ENCODE measurements at regions not wholly inside any gene's neighbourhood (a gene's known extent, or its start where the extent isn't known, plus 50 kb on each side); places are given as distances from the start of the nearest gene placed in this dataset.

DNA sequence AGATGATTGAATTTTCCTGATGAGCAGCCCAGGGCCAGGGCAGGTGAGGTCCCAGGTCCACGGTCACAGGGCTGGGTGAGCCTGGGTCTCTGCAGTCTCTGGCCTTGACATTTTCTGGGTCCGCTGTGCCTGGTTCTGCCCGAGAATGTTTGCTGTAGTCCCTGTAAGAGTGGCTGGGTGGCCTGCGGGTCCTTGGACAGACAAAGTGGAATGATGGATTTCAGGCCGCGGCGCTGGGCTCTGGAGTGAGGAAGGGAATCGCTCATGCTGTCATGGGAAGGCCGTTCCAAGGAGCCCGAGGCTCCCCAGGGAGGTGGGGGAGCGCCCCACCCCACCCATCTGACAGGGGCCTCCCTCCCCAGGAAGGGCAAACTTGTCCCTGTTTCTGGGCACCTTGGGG lies 153.5 kb upstream of the CIBAR2 start:
- Histone ChIP-seq H3K9me3 (ENCODE audit: insufficient read depth, low read depth) (no peaks in the 10 kb centered on the region), H3K79me2 (ENCODE audit: low read depth) (no peaks in the 10 kb centered on the region), H2AFZ (no peak overlapping the region), H3F3A (ENCODE audit: insufficient read depth, low read depth) (0 out of 2 replicates have a peak, but pooled peaks cover under 1% of the 10 kb centered on the region), H3K4me2 (no peak overlapping the region), H3K4me3 (no peak overlapping the region), H3K9me2 (ENCODE audit: insufficient read depth) (no peaks in the 10 kb centered on the region), H3K27ac (no peak overlapping the region), H3K36me3 (ENCODE audit: low read depth) (no peaks in the 10 kb centered on the region), H3K4me1 (replicated peaks; ENCODE audit: insufficient read depth) (no peaks in the 10 kb centered on the region), H3K27me3 (ENCODE audit: insufficient read depth, low read depth) (no peaks in the 10 kb centered on the region), H4K20me1 (ENCODE audit: insufficient read depth) (peaks cover 5% of the 10 kb centered on the region; the same call in 1 of the 2 replicates)
- TF ChIP-seq, protein P1, sequence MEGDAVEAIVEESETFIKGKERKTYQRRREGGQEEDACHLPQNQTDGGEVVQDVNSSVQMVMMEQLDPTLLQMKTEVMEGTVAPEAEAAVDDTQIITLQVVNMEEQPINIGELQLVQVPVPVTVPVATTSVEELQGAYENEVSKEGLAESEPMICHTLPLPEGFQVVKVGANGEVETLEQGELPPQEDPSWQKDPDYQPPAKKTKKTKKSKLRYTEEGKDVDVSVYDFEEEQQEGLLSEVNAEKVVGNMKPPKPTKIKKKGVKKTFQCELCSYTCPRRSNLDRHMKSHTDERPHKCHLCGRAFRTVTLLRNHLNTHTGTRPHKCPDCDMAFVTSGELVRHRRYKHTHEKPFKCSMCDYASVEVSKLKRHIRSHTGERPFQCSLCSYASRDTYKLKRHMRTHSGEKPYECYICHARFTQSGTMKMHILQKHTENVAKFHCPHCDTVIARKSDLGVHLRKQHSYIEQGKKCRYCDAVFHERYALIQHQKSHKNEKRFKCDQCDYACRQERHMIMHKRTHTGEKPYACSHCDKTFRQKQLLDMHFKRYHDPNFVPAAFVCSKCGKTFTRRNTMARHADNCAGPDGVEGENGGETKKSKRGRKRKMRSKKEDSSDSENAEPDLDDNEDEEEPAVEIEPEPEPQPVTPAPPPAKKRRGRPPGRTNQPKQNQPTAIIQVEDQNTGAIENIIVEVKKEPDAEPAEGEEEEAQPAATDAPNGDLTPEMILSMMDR (conservative IDR thresholded peaks at IDR 0.05): no peak
- TF ChIP-seq EZH2 (IDR thresholded peaks at IDR 0.05; ENCODE audit: low read depth): no peak
- ChIA-PET CTCF (no interaction called here), POLR2A (ENCODE audit: unreplicated experiment) (no interaction called here)
- intact Hi-C loops (cut with micrococcal nuclease; ENCODE audit: unreplicated experiment): no loop called here
- no TSS peak for BruUV-seq (replicated peaks)
- DNase-seq: no peak

DNA sequence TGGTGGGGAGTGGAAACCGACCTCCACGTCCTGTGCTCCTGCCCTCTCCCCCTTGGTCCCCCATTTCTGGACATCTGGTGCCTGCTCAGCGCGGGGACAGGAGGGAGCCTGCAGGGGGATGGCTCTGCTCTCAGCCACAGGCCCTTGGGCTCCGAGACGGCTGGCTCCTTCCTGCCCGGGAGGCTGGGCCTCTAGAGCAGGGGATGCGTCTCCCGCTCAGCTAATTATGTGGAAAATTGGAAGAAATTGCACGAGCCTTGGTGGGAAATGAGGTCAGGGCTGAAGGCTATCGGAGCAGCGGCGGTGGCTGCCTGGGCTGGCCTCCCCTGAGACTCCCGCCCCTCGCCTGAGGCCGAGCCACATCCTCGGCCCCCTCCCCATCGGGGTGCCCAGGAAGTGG lies 154.6 kb upstream of the CIBAR2 start:
- Histone ChIP-seq H4K20me1 (ENCODE audit: insufficient read depth) (peaks cover 5% of the 10 kb centered on the region; the same call in 1 of the 2 replicates), H3K36me3 (ENCODE audit: low read depth) (no peaks in the 10 kb centered on the region), H3K4me3 (no peak overlapping the region), H3K27ac (no peak overlapping the region), H3K79me2 (ENCODE audit: low read depth) (no peaks in the 10 kb centered on the region), H3K9me3 (ENCODE audit: insufficient read depth, low read depth) (no peaks in the 10 kb centered on the region), H3K4me1 (replicated peaks; ENCODE audit: insufficient read depth) (no peaks in the 10 kb centered on the region), H3K9me2 (ENCODE audit: insufficient read depth) (no peaks in the 10 kb centered on the region), H3K4me2 (no peak overlapping the region), H3F3A (ENCODE audit: insufficient read depth, low read depth) (0 out of 2 replicates have a peak, but pooled peaks cover 3% of the 10 kb centered on the region), H3K27me3 (ENCODE audit: insufficient read depth, low read depth) (no peaks in the 10 kb centered on the region), H2AFZ (no peak overlapping the region)
- POLR2A ChIA-PET (ENCODE audit: unreplicated experiment): no interaction called here
- no peak for DNase-seq
- TF ChIP-seq EZH2 (IDR thresholded peaks at IDR 0.05; ENCODE audit: low read depth): no peak
- TF ChIP-seq, protein P1 (conservative IDR thresholded peaks at IDR 0.05): no peak
- no TSS peak for BruUV-seq (replicated peaks)
- CTCF ChIA-PET: no interaction called here
- intact Hi-C loops (cut with micrococcal nuclease; ENCODE audit: unreplicated experiment): no loop called here

DNA sequence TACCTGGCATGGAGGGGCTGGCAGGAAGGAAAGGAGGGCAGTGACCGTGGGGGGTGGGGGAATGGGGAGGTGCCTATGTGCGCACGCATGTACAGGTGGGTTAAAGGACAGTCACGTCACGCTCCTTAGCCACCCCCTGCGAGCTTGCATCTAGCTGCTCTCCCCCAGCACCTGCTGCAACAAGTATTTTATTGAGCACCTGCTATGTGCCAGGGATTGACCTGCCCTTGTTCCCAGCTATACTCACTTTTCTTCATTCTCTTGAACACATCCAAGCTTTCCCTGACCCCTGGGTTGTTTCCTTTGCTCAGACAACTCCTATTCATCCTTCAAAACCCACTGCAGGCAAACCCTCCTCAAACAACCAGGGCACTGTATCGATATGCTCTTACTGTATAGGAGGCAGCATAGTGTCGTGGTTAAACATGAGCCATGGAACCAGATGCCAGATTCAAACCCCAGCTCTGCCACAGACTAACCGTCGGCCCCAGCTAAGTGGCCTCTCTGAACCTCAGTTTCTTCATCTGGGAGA lies 155.2 kb upstream of the CIBAR2 start:
- no peaks in the 10 kb centered on the region for H3K9me3 ChIP-seq (ENCODE audit: insufficient read depth, low read depth)
- H3K27ac ChIP-seq: no peak overlapping the region

More for the DNA sequence above, 155.2 kb upstream of the CIBAR2 start:
- intact Hi-C loops (cut with micrococcal nuclease; ENCODE audit: unreplicated experiment): no loop called here
- no peak overlapping the region for H3K4me3 ChIP-seq
- no peak overlapping the region for H3K4me2 ChIP-seq
- H3F3A ChIP-seq (ENCODE audit: insufficient read depth, low read depth): 0 out of 2 replicates have a peak, but pooled peaks cover 3% of the 10 kb centered on the region
- H3K4me1 ChIP-seq (replicated peaks; ENCODE audit: insufficient read depth): no peaks in the 10 kb centered on the region
- H3K9me2 ChIP-seq (ENCODE audit: insufficient read depth): no peaks in the 10 kb centered on the region
- no peak for TF ChIP-seq EZH2 (IDR thresholded peaks at IDR 0.05; ENCODE audit: low read depth)
- TF ChIP-seq, protein P1 (conservative IDR thresholded peaks at IDR 0.05): no peak
- no peaks in the 10 kb centered on the region for H3K27me3 ChIP-seq (ENCODE audit: insufficient read depth, low read depth)
- 0 out of 2 replicates have a peak, but pooled peaks cover 5% of the 10 kb centered on the region for H4K20me1 ChIP-seq (ENCODE audit: insufficient read depth)
- no peaks in the 10 kb centered on the region for H3K36me3 ChIP-seq (ENCODE audit: low read depth)
- POLR2A ChIA-PET (ENCODE audit: unreplicated experiment): no interaction called here
- no peak for DNase-seq
- H2AFZ ChIP-seq: no peak overlapping the region
- CTCF ChIA-PET: no interaction called here
- BruUV-seq (replicated peaks): no TSS peak
- H3K79me2 ChIP-seq (ENCODE audit: low read depth): no peaks in the 10 kb centered on the region

Data from PC-9 (cell line).